Glutamatergic neuron (in vitro differentiated cells): ENCODE measurements at regions not wholly inside any gene's neighbourhood (a gene's known extent, or its start where the extent isn't known, plus 50 kb on each side); places are given as distances from the start of the nearest gene placed in this dataset.

Experiments used
- DNase-seq: peaks from one replicate; pipeline ENCODE4 v3.0.0; 2022
- H3K27ac Mint-ChIP-seq: one replicate; pipeline ENCODE4 v1.8.0; 2020; ENCODE audit warnings: mild to moderate bottlenecking, mixed read lengths, inconsistent platforms; ENCODE audit not compliant: unreplicated experiment
- H3K27me3 Mint-ChIP-seq: one replicate; pipeline ENCODE4 v1.8.0; 2020; ENCODE audit warnings: mild to moderate bottlenecking, moderate library complexity, mixed read lengths, inconsistent platforms; ENCODE audit not compliant: unreplicated experiment
- H3K36me3 Mint-ChIP-seq: one replicate; pipeline ENCODE4 v1.8.0; 2020; ENCODE audit warnings: mild to moderate bottlenecking, mixed read lengths, inconsistent platforms; ENCODE audit not compliant: unreplicated experiment
- H3K4me1 Mint-ChIP-seq: one replicate; pipeline ENCODE4 v1.8.0; 2020; ENCODE audit warnings: mild to moderate bottlenecking, low read depth, mixed read lengths, inconsistent platforms; ENCODE audit not compliant: unreplicated experiment
- H3K4me3 Mint-ChIP-seq: one replicate; pipeline ENCODE4 v1.8.0; 2020; ENCODE audit warnings: mild to moderate bottlenecking, mixed read lengths, inconsistent platforms; ENCODE audit not compliant: unreplicated experiment
- H3K9me3 Mint-ChIP-seq: one replicate; pipeline ENCODE4 v1.8.0; 2020; ENCODE audit warnings: mild to moderate bottlenecking, moderate library complexity, mixed read lengths, inconsistent platforms; ENCODE audit not compliant: unreplicated experiment
- CTCF ChIP-seq: fragments of 200-600 bp; sonication (generic); IDR thresholded peaks from one replicate; pipeline ENCODE4 v1.5.0; 2021; ENCODE audit not compliant: partially characterized antibody, unreplicated experiment

GRCh38 chr5:68673106-68673822 is 420.6 kb upstream of the SLC30A5 start:
- H3K9me3 Mint-ChIP-seq: peaks cover 3% of the 10 kb centered on the region
- no peaks in the 10 kb centered on the region for H3K27me3 Mint-ChIP-seq
- H3K36me3 Mint-ChIP-seq: no peaks in the 10 kb centered on the region
- no peak overlapping the region for H3K4me3 Mint-ChIP-seq
- no peak overlapping the region for H3K27ac Mint-ChIP-seq
- H3K4me1 Mint-ChIP-seq: no peaks in the 10 kb centered on the region
- TF ChIP-seq CTCF: no peak
- DNase-seq: no peak

- no peak for DNase-seq
- H3K27me3 Mint-ChIP-seq: no peaks in the 10 kb centered on the region
- H3K4me1 Mint-ChIP-seq: peaks cover 2% of the 10 kb centered on the region
- H3K27ac Mint-ChIP-seq: no peak overlapping the region
- H3K4me3 Mint-ChIP-seq: no peak overlapping the region
- peaks cover 3% of the 10 kb centered on the region for H3K9me3 Mint-ChIP-seq
- no peak for TF ChIP-seq CTCF
- H3K36me3 Mint-ChIP-seq: no peaks in the 10 kb centered on the region
These were observed 420.0 kb upstream of the SLC30A5 start for GRCh38 chr5:68673823-68674180.

- H3K36me3 Mint-ChIP-seq: no peaks in the 10 kb centered on the region
- H3K4me1 Mint-ChIP-seq: peaks cover 5% of the 10 kb centered on the region
- no peak overlapping the region for H3K27ac Mint-ChIP-seq
- DNase-seq: no peak
- TF ChIP-seq CTCF: no peak
- H3K4me3 Mint-ChIP-seq: no peak overlapping the region
- H3K27me3 Mint-ChIP-seq: no peaks in the 10 kb centered on the region
- H3K9me3 Mint-ChIP-seq: no peaks in the 10 kb centered on the region
These were observed 414.8 kb upstream of the SLC30A5 start for GRCh38 chr5:68679041-68679440.

GRCh38 chr5:68680366-68680765 is 413.4 kb upstream of the SLC30A5 start:
- Mint-ChIP-seq H3K27ac (no peak overlapping the region), H3K4me1 (peaks cover 5% of the 10 kb centered on the region), H3K27me3 (no peaks in the 10 kb centered on the region), H3K9me3 (no peaks in the 10 kb centered on the region), H3K36me3 (no peaks in the 10 kb centered on the region), H3K4me3 (no peak overlapping the region)
- no peak for DNase-seq
- no peak for TF ChIP-seq CTCF

GRCh38 chr5:68681929-68682328 is 411.9 kb upstream of the SLC30A5 start:
- H3K4me3 Mint-ChIP-seq: no peak overlapping the region
- H3K9me3 Mint-ChIP-seq: no peaks in the 10 kb centered on the region
- H3K27ac Mint-ChIP-seq: no peak overlapping the region
- TF ChIP-seq CTCF: no peak
- no peaks in the 10 kb centered on the region for H3K27me3 Mint-ChIP-seq
- peaks cover 5% of the 10 kb centered on the region for H3K4me1 Mint-ChIP-seq
- no peak for DNase-seq
- no peaks in the 10 kb centered on the region for H3K36me3 Mint-ChIP-seq
